HL-60/S4 treated with retinoic acid at 250 ng/mL for 4 days and 3 days (cell line): ENCODE measurements at regions not wholly inside any gene's neighbourhood (a gene's known extent, or its start where the extent isn't known, plus 50 kb on each side); places are given as distances from the start of the nearest gene placed in this dataset.
"Not testable (repeated sequence)": the region's sequence is repeated elsewhere in the genome, so short reads cannot be mapped to it uniquely, and the experiment has no call there.

Source experiments
- in situ Hi-C: fragments of 300-500 bp; cut with MboI; formaldehyde crosslinking; loops from 2 replicates; pipeline ENCODE4 v1.7.0; 2022; ENCODE audit warnings: low sequenced_read_pairs

DNA sequence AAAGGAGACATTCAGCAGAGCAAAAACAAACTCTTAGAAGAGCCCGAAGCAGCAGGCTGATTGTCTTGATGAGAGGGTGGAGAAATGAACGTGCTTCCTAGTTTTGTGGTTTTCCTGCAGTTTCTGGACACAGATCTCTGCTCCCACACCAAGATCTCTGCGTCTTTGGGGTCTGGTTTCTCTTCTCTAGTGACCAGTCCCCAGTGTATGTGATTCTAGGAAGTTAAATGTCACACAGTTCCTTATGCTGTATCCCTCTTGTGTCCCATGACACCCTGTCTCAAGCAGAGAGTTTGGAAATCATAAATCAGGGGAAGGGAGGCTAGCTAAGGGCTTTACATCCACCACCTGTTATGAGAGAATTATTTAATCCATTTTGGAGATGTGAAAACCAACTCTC is 55.4 kb upstream of the KLF14 start:
- in situ Hi-C loops, result no loop called here

DNA sequence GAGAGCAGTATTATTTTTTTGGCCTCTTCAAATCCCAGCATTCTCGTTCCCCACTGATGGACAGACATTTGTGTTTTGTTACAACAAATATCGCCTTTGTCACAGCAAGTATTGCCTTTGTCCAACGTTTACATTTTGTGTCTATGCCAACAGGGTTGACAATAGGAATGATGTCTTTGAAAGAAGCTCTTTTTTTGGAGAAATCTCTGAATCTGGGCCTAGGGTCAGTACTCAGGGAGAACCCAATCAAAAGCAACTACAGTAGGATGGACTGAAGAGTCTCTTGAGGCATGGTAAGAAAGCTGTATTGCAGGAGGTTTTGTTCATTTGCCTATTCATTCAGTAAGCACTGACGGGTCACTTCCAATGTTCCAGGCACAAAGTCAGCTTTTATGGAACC is 57.7 kb upstream of the KLF14 start:
- in situ Hi-C loops, result no loop called here

DNA sequence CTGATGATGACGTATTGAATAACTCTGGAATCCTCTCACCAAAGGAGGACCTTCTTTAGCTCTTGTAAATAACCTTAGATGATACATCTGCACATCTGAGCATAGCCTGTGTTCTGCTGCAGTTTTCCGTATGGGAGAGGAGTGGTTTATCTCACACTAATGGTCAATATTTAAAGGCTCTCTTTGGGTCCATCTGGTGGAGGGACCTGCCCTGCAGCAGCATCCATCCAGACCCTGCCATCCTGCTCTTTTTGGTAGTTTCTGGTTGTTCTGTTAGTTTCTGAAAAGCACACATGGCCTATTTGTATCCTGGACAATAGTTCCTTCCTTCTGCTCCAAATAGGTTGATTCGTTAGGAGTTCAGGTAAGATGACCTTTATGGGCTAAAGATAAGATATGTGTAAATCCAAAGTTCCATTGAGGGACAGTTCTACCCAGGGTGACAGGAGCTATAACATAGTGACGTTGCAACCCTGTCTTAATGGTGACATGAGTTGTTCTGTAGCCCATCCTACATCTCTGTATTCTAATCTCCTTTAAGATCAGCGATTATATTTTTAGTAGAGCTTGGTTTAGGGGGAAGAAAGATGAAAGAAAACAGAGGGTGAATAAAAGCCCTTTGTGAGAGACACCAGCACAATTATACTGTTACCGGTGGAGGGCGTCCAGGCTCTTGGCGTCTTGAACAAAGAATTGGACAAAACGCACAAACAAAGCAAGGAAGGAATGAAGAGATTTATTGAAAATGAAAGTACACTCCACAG is 60.0 kb upstream of the KLF14 start:
- in situ Hi-C loops, result no loop called here

DNA sequence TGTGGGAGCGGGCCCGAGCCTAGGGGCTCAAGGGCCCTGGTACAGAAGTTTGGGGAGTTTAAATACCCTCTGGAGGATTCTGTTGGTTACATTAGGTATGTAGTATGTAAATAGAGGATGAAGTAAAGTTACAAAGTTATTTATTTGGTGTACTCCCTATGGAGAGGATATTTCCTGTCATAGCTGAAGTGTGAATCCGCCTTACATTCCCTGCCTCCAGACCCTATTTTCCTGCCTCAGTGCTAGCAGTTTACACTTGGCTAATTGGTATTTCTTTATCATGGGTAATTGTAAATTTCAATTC is 60.6 kb upstream of the KLF14 start:
- in situ Hi-C loops, result no loop called here

DNA sequence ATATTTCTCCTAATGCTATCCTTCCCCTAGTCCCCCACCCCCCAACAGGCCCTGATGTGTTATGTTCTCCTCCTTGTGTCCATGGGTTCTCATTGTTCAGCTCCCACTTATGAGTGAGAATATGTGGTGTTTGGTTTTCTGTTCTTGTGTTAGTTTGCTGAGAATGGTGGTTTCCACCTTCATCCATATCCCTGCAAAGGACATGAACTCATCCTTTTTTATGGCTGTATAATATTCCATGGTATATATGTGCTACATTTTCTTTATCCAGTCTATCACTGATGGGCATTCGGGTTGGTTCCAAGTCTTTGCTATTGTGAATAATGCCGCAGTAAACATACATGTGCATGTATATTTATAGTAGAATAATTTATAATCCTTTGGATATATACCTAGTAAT is 62.4 kb upstream of the KLF14 start:
- in situ Hi-C loops, result not testable (repeated sequence)

DNA sequence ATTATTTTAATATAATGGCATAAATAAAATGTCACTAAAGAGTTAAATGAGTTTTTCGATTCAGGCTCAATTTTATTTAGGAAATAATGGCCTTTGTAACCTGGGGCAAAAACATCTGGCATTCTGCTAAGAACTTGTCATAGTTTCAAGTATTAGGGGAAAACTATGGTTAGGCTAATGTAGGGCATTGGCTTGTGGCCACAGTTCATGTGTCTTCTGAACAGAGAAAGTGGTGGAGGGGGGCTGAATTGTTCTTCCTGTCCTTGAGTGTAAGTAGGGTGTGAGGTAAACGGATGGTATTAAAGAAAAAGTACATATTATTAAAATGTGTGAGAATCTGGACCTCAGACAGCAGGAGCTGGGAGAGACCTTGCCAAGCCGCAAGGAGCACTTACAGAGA is 69.1 kb upstream of the KLF14 start:
- in situ Hi-C loops, result no loop called here

DNA sequence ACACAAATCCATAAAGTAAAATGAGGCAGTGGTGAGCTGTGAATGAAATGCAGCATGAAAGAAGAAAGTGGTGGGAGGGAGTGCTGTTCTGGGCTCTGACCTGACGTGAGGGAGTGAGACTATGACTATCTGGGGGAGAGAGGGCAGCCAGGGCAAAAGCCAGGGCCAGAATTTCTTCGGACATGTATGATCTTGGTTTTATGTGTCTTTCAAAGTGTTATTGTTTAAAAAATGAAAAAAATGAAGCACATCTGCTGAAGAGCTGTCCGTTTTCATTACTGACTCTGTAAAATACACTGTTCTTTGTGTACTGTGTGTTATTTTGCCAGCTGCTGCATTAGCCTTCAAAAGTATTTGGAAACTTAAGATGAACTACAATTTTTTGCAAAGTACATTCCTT is 70.2 kb upstream of the KLF14 start:
- in situ Hi-C loops, result no loop called here

DNA sequence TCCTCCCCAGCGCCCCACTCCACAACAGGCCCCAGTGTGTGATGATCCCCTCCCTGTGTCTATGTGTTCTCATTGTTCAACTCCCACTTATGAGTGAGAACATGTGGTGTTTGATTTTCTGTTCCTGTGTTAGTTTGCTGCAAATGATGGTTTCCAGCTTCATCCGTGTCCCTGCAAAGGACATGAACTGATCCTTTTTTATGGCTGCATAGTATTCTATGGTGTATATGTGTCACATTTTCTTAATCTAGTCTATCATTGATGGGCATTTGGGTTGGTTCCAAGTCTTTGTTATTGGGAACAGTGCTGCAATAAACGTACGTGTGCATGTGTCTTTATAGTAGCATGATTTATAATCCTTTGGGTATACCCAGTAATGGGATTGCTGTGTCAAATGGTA is 78.8 kb upstream of the KLF14 start:
- in situ Hi-C loops, result not testable (repeated sequence)

DNA sequence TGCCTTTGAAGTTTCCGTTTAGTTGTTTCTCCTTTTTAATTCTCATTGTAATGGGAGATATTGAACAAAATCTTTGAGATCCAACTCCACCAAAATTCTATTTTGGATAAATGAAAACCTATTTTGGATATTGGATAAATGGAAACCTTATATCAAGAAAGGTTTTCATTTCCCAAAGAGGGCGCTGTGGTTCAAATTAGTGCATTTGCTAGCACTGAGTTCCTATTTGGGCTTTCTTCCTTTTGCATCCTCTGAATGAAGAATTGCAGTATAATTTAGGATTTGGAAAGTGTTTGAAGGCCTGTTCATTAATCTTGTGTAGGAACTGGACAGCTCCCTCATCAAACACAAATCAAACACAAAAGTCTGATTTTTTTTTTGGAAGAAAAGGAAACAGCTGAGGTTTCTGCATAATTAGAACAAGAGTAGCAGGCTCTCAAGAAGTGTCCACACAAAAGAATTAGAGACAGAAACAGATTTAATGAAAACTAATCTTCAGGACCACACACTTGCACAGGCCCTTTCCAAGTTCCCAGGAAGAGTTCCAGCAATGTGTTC is 80.8 kb upstream of the KLF14 start:
- in situ Hi-C loops, result no loop called here

DNA sequence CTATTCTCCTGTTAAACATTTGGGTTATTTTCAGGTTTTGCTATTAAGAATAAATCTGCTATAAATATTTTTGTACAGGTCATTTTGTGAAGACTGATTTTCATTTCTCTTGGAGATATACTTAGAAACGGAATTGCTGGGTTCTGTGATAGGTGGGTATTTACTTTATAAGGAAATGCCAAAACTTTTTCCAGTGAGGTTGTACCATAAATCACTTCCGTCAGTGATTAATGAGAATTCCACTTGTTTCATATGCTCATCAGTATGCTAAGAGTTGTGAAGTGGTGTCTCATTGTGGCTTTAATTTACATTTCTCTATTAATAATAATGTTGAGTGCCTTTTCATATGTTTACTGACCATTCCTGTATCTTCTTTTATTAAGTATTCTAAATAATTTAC is 84.0 kb upstream of the KLF14 start:
- in situ Hi-C loops, result no loop called here

DNA sequence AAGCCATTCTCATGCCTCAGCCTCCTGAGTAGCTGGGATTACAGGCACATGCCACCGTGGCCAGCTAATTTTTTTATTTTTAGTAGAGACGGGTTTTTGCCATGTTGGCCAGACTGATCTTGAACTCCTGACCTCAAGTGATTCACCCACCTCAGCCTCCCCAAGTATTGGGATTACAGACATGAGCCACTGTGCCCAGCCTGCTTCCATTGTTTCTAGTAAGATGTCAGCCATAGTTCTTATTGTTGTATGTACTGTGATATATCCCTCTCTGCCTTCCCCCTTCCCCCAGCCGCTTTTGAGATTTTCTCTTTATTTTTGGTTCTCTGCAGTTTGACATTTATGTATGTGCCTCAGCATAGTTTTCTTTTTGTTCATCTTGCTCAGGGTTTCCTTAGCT is 87.9 kb upstream of the KLF14 start:
- in situ Hi-C loops, result no loop called here

DNA sequence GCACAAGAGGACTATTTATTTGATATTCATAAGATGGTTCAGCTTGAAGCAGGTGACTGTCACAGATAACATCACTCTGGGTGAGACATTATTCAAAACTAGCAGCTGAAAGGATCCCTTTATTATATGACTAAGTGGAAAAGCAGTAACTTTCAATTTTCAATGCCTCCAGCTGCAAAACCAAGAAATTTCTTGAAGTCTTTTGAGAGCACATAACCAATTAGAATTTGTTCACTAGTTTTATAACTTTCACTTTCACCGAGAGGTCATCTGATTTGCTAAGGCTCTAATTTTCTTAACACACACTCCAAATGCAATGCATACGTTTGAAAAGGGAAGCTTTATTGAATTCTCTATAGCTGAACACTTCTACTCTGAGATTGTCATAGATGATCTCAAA is 88.6 kb upstream of the KLF14 start:
- in situ Hi-C loops, result no loop called here

DNA sequence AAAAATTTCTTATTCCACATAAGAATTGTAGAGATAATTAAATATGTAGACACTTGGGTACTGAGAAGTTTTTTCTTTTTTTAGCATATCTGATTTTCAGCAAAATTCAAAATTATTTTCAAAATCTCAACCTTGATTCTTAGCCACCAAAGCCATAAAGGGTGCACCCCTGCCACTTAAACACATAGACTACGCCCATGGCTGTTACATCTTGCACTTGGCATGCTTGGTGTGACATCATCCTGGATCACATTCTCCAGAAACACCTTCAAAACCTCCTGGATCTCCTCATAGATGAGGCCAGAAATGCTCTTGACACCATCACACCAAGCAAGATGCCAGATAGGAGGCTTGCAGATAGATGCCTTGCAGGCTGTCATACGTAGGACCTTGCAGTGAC is 89.1 kb upstream of the KLF14 start:
- in situ Hi-C loops, result no loop called here

DNA sequence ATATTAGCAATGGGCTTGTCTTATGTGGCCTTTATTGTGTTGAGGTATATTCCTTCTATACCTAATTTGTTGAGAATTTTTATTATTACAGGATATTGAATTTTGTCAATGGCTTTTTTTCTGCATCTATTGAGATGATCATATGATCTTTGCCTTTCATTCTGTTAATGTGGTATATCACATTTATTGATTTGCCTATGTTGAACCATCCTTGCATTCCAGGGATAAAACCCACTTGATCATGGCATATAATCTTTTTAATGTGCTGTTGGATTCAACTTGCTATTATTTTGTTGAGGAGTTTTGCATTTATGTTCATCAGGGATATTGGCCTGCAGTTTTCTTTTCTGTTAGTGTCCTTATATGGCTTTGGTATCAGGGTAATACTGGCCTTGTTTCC is 91.8 kb upstream of the KLF14 start:
- in situ Hi-C loops, result no loop called here

DNA sequence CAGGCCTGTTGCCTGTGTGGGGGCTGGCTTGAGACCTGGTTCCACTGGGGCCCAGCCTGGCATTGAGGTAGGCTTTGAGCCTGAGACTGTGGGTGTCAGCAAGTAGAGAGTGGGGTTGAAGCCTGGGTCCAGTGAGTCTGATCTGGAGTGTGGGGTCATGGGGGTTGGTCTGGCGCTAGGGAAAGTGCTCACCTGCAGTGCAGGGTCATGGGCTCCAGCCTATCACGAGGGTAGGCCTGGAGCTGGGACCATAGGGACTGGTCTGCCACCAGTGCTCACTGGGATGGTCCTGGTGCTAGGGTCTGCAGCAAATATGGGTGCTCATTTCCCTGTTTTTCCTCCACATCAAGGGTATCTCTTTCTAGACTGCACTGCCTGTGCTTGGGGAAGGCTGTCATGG is 95.4 kb upstream of the KLF14 start:
- in situ Hi-C loops, result no loop called here

DNA sequence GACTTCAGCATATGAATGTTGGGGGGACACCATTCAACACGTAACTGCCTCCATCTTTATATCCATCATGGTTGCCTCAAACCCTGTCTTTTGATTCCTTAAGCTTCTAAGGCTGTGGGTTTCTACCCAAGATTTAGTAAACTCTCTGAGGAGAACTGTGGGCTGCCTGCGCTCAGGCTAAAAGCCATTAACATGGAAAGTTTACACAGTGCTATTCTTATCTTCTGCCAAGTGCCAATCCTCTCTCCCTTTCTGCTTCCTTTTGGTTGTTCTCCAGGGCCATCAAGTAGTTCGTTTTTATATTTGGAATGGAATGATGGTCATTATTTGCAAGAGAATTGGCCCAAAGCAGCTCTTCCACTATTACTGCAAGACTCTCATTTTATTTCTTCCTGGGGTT is 97.3 kb upstream of the KLF14 start:
- in situ Hi-C loops, result no loop called here

DNA sequence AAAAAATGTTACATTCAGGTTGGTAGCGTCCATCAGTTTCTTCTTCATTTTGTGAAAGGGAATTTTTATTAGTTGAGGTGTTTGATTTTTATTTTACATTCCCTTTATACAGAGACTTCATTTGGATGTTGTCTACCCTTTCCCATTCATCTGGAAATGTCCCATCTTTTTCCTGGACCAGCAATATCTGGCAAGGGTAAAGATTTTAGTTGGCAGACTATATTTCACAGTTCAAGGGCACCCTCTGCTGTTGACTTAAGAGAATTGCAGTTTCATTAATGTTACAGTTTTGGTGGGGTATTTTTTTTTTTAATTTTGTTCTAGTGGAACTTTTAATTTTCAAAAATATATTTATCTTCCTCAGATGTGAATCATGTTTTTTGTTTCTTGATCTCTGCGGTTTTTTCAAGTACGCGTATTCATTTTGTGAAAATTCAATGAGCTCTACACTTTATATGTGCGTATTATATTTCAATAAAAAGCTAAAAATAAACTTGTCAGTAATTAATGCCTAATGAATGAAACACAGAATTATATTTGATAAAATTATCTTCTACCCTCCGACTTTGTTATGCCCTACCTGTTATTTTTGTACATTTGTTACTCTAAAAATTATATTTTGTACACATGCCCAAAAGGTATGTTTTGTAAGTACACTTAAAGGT is 97.9 kb upstream of the KLF14 start:
- in situ Hi-C loops, result no loop called here

DNA sequence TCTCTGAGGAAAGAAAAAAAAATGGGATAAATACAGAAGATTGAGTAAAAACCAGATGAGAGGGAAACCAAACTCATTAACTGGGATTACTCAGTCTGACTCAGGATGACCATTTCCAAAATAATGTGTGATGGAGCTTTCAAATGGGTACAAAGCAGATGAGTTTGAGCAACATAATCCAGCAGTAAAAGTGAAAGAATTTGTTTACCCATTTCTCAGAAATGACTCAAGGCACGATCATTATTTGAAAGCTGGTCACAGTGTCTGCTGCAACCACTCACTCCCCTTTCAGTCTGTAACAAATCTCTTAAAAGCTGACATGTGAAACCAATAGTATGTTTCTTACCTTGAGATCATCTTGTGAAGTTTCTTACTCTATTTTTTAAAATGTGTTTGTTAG is 104.7 kb upstream of the KLF14 start:
- in situ Hi-C loops, result no loop called here

DNA sequence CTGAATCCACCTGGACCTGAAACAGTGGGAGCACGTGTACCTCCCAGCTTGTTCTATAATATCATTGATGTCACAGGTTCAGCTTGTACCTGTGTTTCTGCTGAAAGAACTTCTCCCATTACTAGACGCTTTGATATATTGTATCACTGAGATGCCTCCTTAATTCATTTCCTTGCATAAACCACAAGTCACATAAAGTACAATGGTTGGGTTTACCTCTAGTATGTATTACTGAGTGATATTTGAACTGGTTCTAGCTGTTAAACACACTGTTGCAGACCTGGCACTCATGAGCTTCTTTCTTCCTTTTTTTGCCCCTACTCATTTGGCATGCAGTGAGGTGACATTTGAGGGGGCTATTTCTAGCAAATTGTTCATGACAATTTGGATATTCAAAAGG is 106.6 kb upstream of the KLF14 start:
- in situ Hi-C loops, result no loop called here

DNA sequence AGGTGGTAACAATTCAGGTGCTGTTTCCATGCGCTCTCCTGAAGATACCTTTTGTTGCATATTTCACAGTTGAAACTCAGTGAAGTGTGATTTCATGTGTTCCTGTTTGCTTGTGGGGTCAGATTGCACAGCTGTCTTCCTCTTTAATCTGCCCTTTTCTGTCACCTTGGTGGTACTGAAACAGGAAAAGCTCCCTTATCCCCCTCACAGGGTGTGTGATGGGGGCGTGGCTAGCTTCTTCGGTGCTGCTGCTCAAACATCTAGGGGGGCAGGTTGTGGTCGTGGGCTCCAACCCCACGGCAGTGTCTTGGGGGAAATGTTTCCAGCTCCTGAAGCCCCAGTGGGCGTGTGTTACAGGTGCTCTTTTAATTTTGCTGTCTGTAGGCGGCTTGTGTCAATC is 107.4 kb upstream of the KLF14 start:
- in situ Hi-C loops, result no loop called here

DNA sequence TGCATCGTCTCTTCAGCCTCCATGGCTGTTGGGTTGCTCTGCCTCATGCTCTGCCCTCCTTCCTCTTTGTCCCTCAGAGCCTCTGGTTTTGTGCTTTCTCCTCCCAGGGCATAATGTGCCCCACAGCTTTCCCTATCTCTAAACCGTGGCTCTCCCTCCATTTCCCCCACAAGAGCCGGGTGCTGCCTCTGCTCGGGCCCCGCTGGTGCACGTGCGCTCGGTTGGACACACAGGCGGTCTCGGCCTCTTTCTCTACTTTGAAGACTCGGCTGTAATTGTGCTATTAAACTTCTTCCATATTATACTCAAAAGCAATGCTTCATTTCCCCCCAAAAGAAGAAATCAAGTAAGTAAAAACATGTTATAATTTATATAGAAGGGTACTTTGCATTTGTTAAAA is 109.7 kb upstream of the KLF14 start:
- in situ Hi-C loops, result no loop called here

DNA sequence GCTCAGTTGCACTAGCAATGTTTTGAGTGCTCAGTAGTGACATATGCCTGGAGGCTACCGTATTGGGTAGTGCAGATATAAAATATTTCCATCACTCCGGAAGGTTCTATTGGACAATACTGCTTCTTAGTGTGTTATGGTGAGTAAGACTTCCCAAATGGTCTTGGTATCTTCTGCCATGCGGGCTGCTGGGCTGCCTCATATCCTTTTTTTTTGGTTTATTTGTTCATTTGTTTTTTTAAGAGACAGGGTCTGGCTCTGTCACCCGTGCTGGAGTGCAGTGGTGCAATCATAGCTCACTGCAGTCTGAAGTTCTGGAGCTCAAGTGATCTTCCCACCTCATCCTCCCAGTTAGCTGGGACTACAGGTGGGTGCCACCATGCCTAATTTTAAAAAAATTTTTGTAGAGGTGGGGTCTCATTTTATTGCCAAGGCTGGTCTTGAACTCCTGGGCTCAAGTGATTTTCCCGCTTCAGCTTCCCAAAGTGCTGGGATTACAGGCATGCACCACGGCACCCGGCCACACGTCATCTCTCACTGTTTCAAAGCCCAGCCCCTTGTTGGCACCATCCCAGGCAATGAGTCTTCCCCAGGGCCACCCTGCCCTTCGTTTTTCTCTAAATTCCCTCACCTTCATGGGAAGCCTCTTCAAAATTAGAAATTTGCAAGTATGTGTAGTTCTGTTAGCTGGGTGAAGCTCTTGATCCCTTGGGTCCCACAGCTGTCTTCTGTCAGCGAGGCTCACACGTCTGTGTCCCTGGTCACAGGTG is 111.0 kb upstream of the KLF14 start:
- in situ Hi-C loops, result no loop called here
